CD4-positive, alpha-beta T cell treated with Interleukin-15 for 4 hours (primary cell): ENCODE measurements at regions not wholly inside any gene's neighbourhood (a gene's known extent, or its start where the extent isn't known, plus 50 kb on each side); places are given as distances from the start of the nearest gene placed in this dataset.

Source experiments
- DNase-seq: peaks from one replicate; pipeline ENCODE4 v3.0.0-alpha.2; 2020; ENCODE audit warnings: low spot score

- no peak for DNase-seq
Observed at GRCh38 chr6:28707387-28708282, 182.0 kb downstream of the GPX5 start.

- DNase-seq = no peak
Observed at GRCh38 chr6:28709478-28710349, 184.0 kb downstream of the GPX5 start.

- DNase-seq = no peak
Observed at GRCh38 chr6:28710466-28711191, 184.9 kb downstream of the GPX5 start.

GRCh38 chr6:28711325-28711724 lies 185.6 kb downstream of the GPX5 start:
- no peak for DNase-seq

GRCh38 chr6:28711788-28712341 lies 186.2 kb downstream of the GPX5 start:
- DNase-seq = no peak

GRCh38 chr6:28712982-28713381 lies 187.3 kb downstream of the GPX5 start:
- DNase-seq = no peak

GRCh38 chr6:28719275-28719940 lies 193.7 kb downstream of the GPX5 start:
- DNase-seq = no peak

- DNase-seq = no peak
Observed at GRCh38 chr6:28720357-28721231, 194.9 kb downstream of the GPX5 start.

GRCh38 chr6:28721372-28721771 lies 195.7 kb downstream of the GPX5 start:
- DNase-seq = no peak

- DNase-seq = no peak
Observed at GRCh38 chr6:28724395-28724794, 198.7 kb downstream of the GPX5 start.

GRCh38 chr6:28725274-28725809 lies 198.4 kb downstream of the TRIM27 start:
- DNase-seq = no peak

GRCh38 chr6:28725890-28726348 lies 197.9 kb downstream of the TRIM27 start:
- DNase-seq = no peak

GRCh38 chr6:28726569-28727309 lies 197.0 kb downstream of the TRIM27 start:
- DNase-seq = no peak

- no peak for DNase-seq
Observed at GRCh38 chr6:28727559-28728211, 196.1 kb downstream of the TRIM27 start.

GRCh38 chr6:28729501-28730402 lies 194.0 kb downstream of the TRIM27 start:
- no peak for DNase-seq

GRCh38 chr6:28732052-28732451 lies 191.7 kb downstream of the TRIM27 start:
- DNase-seq = no peak

GRCh38 chr6:28734443-28734959 lies 189.3 kb downstream of the TRIM27 start:
- no peak for DNase-seq
